PC-9 (cell line): ENCODE measurements at regions not wholly inside any gene's neighbourhood (a gene's known extent, or its start where the extent isn't known, plus 50 kb on each side); places are given as distances from the start of the nearest gene placed in this dataset.

Source experiments
- BruUV-seq: library from RNA; stranded (reverse); fragments of 400-500 nt; replicated peaks from 2 replicates; lab custom pipeline; 2021; lab: Mats Ljungman, UMichigan
- CTCF ChIA-PET: fragments of 300-600 bp; sonication (Branson Sonifier 250); formaldehyde crosslinking; loops from one replicate; lab custom pipeline; 2022; ENCODE audit warnings: antibody characterized with exemption; lab: Charles Lee
- POLR2A ChIA-PET: fragments of 300-600 bp; sonication (Branson Sonifier 250); formaldehyde crosslinking; loops from one replicate; lab custom pipeline; 2022; ENCODE audit warnings: antibody characterized with exemption; ENCODE audit not compliant: unreplicated experiment; lab: Charles Lee
- DNase-seq, 2 experiments: peaks; one replicate each; pipeline versions ENCODE4 v3.0.0 to v3.0.0-alpha.2; 2015 to 2022; ENCODE audit warnings: mixed read lengths in 1 of 2
- H2AFZ ChIP-seq: fragments of 200-600 bp; sonication (generic); 2 replicates; pipeline ENCODE4 v1.8.1; 2017; ENCODE audit warnings: antibody characterized with exemption
- H3F3A ChIP-seq: fragments of 200-600 bp; sonication (generic); 2 replicates; pipeline ENCODE4 v1.8.1; 2017; ENCODE audit warnings: antibody characterized with exemption, mild to moderate bottlenecking, low read depth; ENCODE audit not compliant: insufficient read depth
- H3K27ac ChIP-seq: fragments of 200-600 bp; sonication (generic); 2 replicates; pipeline ENCODE4 v1.6.1; 2016; ENCODE audit warnings: mixed run types
- H3K27me3 ChIP-seq: fragments of 200-600 bp; sonication (generic); 2 replicates; pipeline ENCODE4 v1.6.1; 2016; ENCODE audit warnings: low read depth, mixed run types; ENCODE audit not compliant: insufficient read depth
- H3K36me3 ChIP-seq: fragments of 200-600 bp; sonication (generic); 2 replicates; pipeline ENCODE4 v1.6.1; 2016; ENCODE audit warnings: low read depth, mixed run types
- H3K4me1 ChIP-seq: fragments of 200-600 bp; sonication (generic); replicated peaks from 2 replicates; pipeline ENCODE4 v1.6.1; 2016; ENCODE audit warnings: mixed run types; ENCODE audit not compliant: insufficient read depth
- H3K4me2 ChIP-seq: fragments of 200-600 bp; sonication (generic); 2 replicates; pipeline ENCODE4 v1.6.1; 2017; ENCODE audit warnings: mixed run types
- H3K4me3 ChIP-seq: fragments of 200-600 bp; sonication (generic); 2 replicates; pipeline ENCODE4 v1.6.1; 2016; ENCODE audit warnings: mixed run types
- H3K79me2 ChIP-seq: fragments of 200-600 bp; sonication (generic); 2 replicates; pipeline ENCODE4 v1.6.1; 2017; ENCODE audit warnings: low read depth, mixed run types
- H3K9me2 ChIP-seq: fragments of 200-600 bp; sonication (generic); 2 replicates; pipeline ENCODE4 v1.8.1; 2017; ENCODE audit warnings: mild to moderate bottlenecking; ENCODE audit not compliant: insufficient read depth
- H3K9me3 ChIP-seq: fragments of 200-600 bp; sonication (generic); 2 replicates; pipeline ENCODE4 v1.8.1; 2016; ENCODE audit warnings: low read depth; ENCODE audit not compliant: insufficient read depth
- H4K20me1 ChIP-seq: fragments of 200-600 bp; sonication (generic); 2 replicates; pipeline ENCODE4 v1.8.1; 2017; ENCODE audit not compliant: insufficient read depth
- CTCF ChIP-seq: fragments of 200-600 bp; sonication (generic); conservative IDR thresholded peaks from 2 replicates; pipeline ENCODE4 v1.6.1; 2017; ENCODE audit warnings: mixed run types, antibody characterized with exemption, mild to moderate bottlenecking, moderate library complexity
- EZH2 ChIP-seq: fragments of 200-600 bp; sonication (generic); IDR thresholded peaks from 2 replicates; pipeline ENCODE4 v1.8.0; 2017; ENCODE audit warnings: antibody characterized with exemption, low read depth
- intact Hi-C: fragments of 100-400 bp; cut with micrococcal nuclease; formaldehyde crosslinking; loops from one replicate; pipeline ENCODE4 v1.10.0; 2022; ENCODE audit not compliant: unreplicated experiment

DNA sequence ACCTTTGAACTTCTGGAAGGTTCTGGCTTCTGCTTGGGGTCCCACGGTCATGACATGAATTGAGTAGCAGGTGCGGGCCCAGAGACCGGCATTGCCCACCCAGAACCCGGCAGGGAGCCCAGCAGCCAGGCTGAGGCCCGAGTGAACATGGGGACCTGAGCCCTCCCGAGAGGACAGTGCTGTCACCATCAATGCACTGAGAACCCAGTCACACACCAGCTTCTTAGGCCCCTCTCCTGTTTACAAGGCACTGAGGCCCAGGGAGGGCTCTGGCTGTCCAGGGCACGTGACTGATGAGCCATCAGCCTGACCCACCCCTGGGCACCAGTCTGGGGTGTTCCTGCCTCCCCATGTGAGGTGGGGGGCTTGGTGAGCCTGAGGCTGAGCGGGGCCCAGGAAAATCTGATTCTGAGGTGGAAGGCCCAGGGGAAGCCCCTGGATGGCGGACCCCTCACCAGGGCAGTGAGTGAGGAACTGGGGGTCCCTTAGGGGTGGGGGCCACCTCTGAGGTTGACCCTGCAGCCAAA, 60.3 kb upstream of the RNU6ATAC start:
- ChIA-PET CTCF (no interaction called here), POLR2A (no interaction called here)
- H4K20me1 ChIP-seq: no peaks in the 10 kb centered on the region

DNA sequence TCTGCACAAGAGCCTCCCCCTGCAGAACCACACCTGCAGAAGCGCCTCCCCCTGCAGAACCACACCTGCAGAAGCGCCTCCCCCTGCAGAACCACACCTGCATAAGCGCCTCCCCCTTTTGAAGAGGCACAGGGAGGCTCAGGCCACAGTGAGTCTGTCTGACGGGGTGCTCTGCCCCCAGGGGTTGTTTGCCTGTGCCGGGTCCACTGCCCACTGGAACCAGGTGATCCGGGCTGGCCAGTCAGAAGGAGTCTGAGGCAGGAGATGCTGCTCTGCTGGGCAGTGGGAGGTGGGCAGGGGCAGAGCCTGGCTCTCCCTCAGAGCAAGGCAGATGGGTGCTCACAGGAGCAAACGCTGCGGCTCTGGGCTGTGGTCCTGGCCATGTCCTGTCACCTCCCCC, 60.8 kb upstream of the RNU6ATAC start:
- no TSS peak for BruUV-seq
- TF ChIP-seq CTCF (no peak), EZH2 (no peak)
- POLR2A ChIA-PET: no interaction called here
- H3K27ac ChIP-seq: no peak overlapping the region
- no peaks in the 10 kb centered on the region for H3K36me3 ChIP-seq
- H3K9me2 ChIP-seq: no peaks in the 10 kb centered on the region
- intact Hi-C loops: no loop called here
- no peaks in the 10 kb centered on the region for H3K79me2 ChIP-seq
- H3F3A ChIP-seq: no peaks in the 10 kb centered on the region
- H3K4me3 ChIP-seq: no peak overlapping the region
- peaks cover 67% of the 10 kb centered on the region for H3K27me3 ChIP-seq
- no peaks in the 10 kb centered on the region for H3K4me1 ChIP-seq
- no peak for DNase-seq
- CTCF ChIA-PET: no interaction called here
- H4K20me1 ChIP-seq: no peaks in the 10 kb centered on the region
- H3K9me3 ChIP-seq: no peaks in the 10 kb centered on the region
- no peak overlapping the region for H2AFZ ChIP-seq
- H3K4me2 ChIP-seq: no peak overlapping the region

More for the DNA sequence above, 60.3 kb upstream of the RNU6ATAC start:
- no peak for TF ChIP-seq EZH2
- no peak for TF ChIP-seq CTCF
- no peaks in the 10 kb centered on the region for H3K4me1 ChIP-seq
- no peaks in the 10 kb centered on the region for H3K79me2 ChIP-seq
- H3K36me3 ChIP-seq: no peaks in the 10 kb centered on the region
- no peak overlapping the region for H3K4me2 ChIP-seq
- no peak overlapping the region for H3K27ac ChIP-seq
- no peaks in the 10 kb centered on the region for H3F3A ChIP-seq
- no peak overlapping the region for H2AFZ ChIP-seq
- DNase-seq: no peak
- no peak overlapping the region for H3K4me3 ChIP-seq
- H3K27me3 ChIP-seq: peaks cover 62% of the 10 kb centered on the region
- H3K9me2 ChIP-seq: no peaks in the 10 kb centered on the region
- H3K9me3 ChIP-seq: no peaks in the 10 kb centered on the region
- no TSS peak for BruUV-seq
- intact Hi-C loops: no loop called here

- Histone ChIP-seq H3K79me2 (no peaks in the 10 kb centered on the region), H3K4me2 (no peak overlapping the region), H3F3A (no peaks in the 10 kb centered on the region), H3K4me3 (no peak overlapping the region), H3K27ac (no peak overlapping the region), H3K36me3 (no peaks in the 10 kb centered on the region), H4K20me1 (no peaks in the 10 kb centered on the region), H3K9me3 (no peaks in the 10 kb centered on the region), H2AFZ (no peak overlapping the region), H3K27me3 (peaks cover 73% of the 10 kb centered on the region), H3K9me2 (no peaks in the 10 kb centered on the region), H3K4me1 (no peaks in the 10 kb centered on the region)
- DNase-seq: no peak
- ChIA-PET CTCF (no interaction called here), POLR2A (no interaction called here)
- BruUV-seq: no TSS peak
- intact Hi-C loops: no loop called here
- TF ChIP-seq CTCF (no peak), EZH2 (no peak)
Observed at GRCh38 chr9:134225816-134226215, 61.5 kb upstream of the RNU6ATAC start.
